Mesodermal cell (in vitro differentiated cells): ENCODE measurements at regions not wholly inside any gene's neighbourhood (a gene's known extent, or its start where the extent isn't known, plus 50 kb on each side); places are given as distances from the start of the nearest gene placed in this dataset.

Experiments used
- H3K27ac ChIP-seq: 2 replicates; pipeline ENCODE4 v1.7.0; 2013; ENCODE audit warnings: mild to moderate bottlenecking, low read depth, low read length, moderate library complexity; ENCODE audit not compliant: severe bottlenecking
- H3K36me3 ChIP-seq: 2 replicates; pipeline ENCODE4 v1.7.1; 2013; ENCODE audit warnings: mild to moderate bottlenecking, low read length, moderate library complexity; ENCODE audit not compliant: control insufficient read depth, insufficient read depth
- H3K4me1 ChIP-seq: one replicate; pipeline ENCODE4 v1.7.1; 2013; ENCODE audit warnings: mild to moderate bottlenecking, low read length; ENCODE audit not compliant: insufficient read depth, control insufficient read depth, poor library complexity, severe bottlenecking
- H3K4me3 ChIP-seq: 2 replicates; pipeline ENCODE4 v1.7.0; 2013; ENCODE audit warnings: low read length, control low read depth, mild to moderate bottlenecking; ENCODE audit not compliant: insufficient read depth, poor library complexity, severe bottlenecking; ENCODE audit errors: extremely low read depth
- H3K9me3 ChIP-seq: 2 replicates; pipeline ENCODE4 v1.7.1; 2013; ENCODE audit warnings: mild to moderate bottlenecking, low read length, moderate library complexity; ENCODE audit not compliant: control insufficient read depth
- WGBS, 2 experiments: methylation state at CpG; one replicate each; pipeline ENCODE4 v1.1.5; 2013; ENCODE audit warnings: missing lambda C conversion rate in 2 of 2; ENCODE audit not compliant: insufficient coverage in 2 of 2; 5-methylcytosine and 5-hydroxymethylcytosine counted together

DNA sequence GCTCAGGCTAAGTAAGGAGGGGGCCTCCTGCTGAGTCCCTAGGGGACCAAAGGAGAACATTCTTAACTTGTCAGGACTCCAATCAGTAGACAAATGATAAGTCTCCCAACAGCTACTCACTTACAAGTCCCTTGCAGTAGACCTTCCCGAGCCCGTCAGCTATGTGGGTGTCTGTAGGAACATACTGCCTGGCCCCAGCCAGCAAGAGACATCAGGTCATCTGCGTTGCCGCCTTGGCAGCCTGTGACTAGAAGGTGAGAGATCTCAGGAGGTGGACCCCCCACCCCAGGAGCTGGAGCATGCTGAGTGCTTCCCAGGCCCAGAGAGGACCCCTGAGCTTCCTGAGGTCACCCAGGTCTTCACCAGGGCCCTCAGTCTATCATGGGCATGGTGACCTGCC is 250.5 kb downstream of the C1orf94 start:
- no peak overlapping the region for H3K27ac ChIP-seq
- no peak overlapping the region for H3K4me3 ChIP-seq
- no peaks in the 10 kb centered on the region for H3K36me3 ChIP-seq
- no peaks in the 10 kb centered on the region for H3K9me3 ChIP-seq
- WGBS, 2 experiments, result 69% methylated on average over 2 of the region's 4 CpGs; no CpG with 5 or more reads in 1 of the 2 experiments
- H3K4me1 ChIP-seq, result no peaks in the 10 kb centered on the region

DNA sequence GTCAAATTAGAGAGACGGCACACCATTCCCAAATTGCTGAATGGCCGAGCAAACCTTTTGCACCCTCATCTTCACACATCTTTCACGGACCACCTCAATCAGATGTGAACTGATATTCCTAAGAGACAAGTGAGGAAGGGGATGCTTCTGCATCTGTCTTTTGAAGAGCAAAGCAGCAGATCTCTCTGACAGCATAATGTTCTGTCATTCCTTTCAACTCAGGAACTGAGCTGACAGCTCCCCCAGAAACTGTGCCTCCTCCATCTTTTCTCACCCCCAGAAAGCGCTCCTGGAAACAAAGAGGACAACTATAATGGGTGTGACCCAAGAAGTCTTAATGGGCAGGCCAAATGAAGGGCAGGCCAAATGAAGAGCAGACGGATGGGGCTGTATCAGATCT is 256.4 kb downstream of the C1orf94 start:
- Histone ChIP-seq H3K36me3 (no peaks in the 10 kb centered on the region), H3K9me3 (no peaks in the 10 kb centered on the region), H3K4me1 (no peaks in the 10 kb centered on the region), H3K27ac (no peak overlapping the region), H3K4me3 (no peak overlapping the region)
- WGBS, 2 experiments, result 83 to 100% methylated on average over 1 to 2 of the region's 5 CpGs

DNA sequence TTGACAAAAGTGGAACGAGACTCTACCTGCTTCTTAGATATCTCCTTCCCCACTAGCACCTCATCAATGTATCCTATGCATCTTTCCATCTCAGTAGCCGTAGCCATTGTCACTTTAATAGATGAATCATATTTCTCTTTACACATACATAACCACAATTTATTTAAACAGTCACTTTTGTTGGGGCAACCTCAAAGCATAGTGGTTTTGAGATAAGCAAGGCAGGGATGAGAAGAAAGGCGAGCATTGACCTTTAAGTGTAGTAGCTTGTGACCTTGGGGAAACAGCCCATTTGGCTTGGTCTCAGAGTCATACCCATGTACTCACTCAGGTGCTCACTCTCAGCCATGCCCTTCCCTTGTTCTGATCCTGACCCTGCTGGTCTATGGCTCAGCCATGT is 260.1 kb downstream of the C1orf94 start:
- WGBS, 2 experiments, result 87 to 90% methylated on average over 2 to 3 of the region's 3 CpGs
- H3K27ac ChIP-seq, result no peak overlapping the region
- no peaks in the 10 kb centered on the region for H3K9me3 ChIP-seq

DNA sequence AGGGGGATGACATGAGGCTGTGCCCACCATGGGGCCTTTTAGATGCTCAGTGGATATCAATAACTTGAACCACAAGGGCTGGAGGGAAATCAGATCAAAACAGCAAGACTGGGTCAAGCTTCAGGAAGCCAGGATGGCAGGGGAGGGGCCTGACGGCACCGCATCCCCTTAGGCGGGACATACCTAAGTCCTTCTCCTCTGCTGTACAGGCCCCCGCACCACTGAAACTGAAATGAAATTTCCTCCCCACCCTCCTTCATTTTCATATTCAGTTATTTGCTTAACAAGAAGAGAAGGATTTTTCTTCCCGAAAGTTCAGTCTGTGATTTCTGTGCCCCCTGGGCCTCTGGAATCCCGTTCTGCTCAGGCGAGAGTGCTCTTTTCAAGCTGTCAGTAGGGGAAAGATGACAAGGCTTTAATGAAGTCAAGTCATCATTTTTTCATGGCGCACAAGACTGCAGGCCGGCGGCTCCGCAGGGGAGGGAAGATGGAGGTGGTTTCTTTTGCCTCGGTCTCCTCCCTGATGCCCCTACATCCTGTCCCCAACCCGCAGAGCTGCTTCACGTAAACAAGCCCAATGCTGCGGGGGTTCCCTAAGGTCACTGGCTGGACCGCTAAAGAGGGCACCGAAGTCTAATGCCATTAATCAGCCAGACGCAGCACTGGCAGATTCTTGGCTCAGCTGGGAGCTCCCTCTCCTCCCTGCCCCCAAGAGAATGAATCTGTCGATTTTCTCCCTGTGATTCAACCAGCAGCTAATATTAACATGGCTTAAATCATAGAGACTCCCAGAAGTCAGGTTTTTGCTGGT is 264.8 kb downstream of the C1orf94 start:
- H3K9me3 ChIP-seq, result no peaks in the 10 kb centered on the region
- WGBS, 2 experiments, result 78 to 86% methylated on average over 13 to 17 of the region's 19 CpGs

More for the DNA sequence above, 260.1 kb downstream of the C1orf94 start:
- Histone ChIP-seq H3K36me3 (no peaks in the 10 kb centered on the region), H3K4me3 (no peak overlapping the region), H3K4me1 (no peaks in the 10 kb centered on the region)

DNA sequence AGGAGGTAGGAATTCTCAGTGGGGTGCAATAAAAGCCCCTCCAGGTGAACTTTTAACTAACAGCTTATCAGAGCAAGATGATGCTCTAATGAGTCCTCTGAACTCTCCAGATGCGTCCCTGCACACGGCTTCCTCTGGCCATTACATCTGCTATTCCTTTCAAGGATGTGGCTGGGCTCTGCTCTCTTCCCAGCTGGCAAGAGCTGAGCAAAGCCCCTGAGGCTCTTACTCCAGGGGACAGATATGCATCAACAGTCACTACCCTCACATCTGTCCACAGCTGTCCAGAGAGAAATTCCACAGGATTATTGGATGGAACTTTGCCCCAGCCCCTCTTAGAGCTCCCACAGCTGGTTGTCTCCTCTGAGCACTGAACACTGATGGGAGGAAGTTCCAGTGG is 267.8 kb downstream of the C1orf94 start:
- H3K4me3 ChIP-seq, result no peak overlapping the region
- H3K9me3 ChIP-seq, result no peaks in the 10 kb centered on the region
- no peak overlapping the region for H3K27ac ChIP-seq
- no peaks in the 10 kb centered on the region for H3K36me3 ChIP-seq
- WGBS, 2 experiments, result 67 to 96% methylated on average over 2 of the region's 2 CpGs
- H3K4me1 ChIP-seq, result no peaks in the 10 kb centered on the region

More for the DNA sequence above, 264.8 kb downstream of the C1orf94 start:
- Histone ChIP-seq H3K4me1 (no peaks in the 10 kb centered on the region), H3K27ac (no peak overlapping the region), H3K36me3 (no peaks in the 10 kb centered on the region), H3K4me3 (no peak overlapping the region)

DNA sequence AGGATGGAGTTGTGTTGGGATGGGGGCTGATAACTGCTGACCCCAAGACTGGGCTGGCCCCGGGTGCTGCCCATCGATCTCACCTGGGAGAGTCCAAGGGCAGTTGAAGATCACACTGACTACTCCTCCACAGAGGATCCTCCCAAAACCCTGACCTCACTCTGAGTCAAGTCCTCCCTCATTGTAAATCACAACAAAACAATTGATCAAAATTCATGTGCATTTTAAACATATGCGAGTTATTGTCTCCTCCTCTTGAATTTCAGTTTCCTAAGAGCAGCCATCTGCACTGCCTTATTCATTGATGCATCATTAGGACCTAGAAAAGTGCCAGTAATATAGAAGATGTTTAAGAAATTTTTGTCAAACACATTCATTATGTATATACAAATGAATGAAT is 273.6 kb downstream of the C1orf94 start:
- Histone ChIP-seq H3K4me1 (no peaks in the 10 kb centered on the region), H3K4me3 (no peak overlapping the region), H3K9me3 (no peaks in the 10 kb centered on the region), H3K36me3 (no peaks in the 10 kb centered on the region), H3K27ac (no peak overlapping the region)
- 73 to 87% methylated on average over 3 of the region's 3 CpGs for whole genome bisulfite sequencing, 2 experiments

DNA sequence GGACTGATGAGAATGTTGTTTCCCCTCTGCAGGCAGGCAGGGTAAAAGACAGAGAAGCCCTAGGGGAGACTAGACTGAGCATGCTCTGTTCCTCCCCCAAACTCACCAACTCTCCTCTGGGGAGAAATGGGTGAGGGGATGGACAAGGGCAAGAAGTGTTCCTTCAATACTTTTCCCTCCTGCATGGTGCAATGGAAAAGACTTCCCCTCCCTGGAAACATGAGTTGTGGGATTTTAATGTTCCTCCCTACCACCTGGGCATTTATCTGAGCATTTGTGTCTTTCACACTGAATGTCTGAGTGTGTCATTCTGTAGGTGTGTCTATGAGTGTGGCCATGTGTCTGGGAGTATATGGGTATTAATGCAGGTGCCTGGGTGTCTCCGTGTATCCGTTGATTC is 275.7 kb downstream of the C1orf94 start:
- no peaks in the 10 kb centered on the region for H3K9me3 ChIP-seq
- H3K4me1 ChIP-seq, result no peaks in the 10 kb centered on the region
- no peak overlapping the region for H3K4me3 ChIP-seq
- H3K27ac ChIP-seq, result no peak overlapping the region
- H3K36me3 ChIP-seq, result no peaks in the 10 kb centered on the region
- 100% methylated on average over 2 of the region's 2 CpGs for WGBS, 2 experiments

DNA sequence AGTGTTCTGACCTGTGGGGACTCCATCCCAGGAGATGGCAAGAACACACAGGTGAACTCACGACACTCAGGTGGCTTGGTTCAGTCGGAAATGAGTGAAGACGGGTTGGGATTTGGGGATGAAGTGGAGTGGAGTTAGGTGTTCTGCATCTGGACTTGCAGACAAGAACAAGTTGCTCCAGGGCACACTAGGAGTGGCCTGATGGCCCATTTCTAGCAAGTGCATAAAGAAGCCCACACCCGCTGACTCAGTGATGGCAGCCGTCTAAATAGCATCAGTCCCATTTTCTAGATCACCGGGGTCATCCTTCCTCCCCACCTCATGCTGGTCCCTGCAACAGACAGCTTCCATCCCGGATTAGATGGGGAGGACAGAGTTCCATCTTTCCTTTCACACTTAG is 278.4 kb downstream of the C1orf94 start:
- WGBS, 2 experiments, result 90 to 94% methylated on average over 5 to 6 of the region's 7 CpGs
- Histone ChIP-seq H3K36me3 (no peaks in the 10 kb centered on the region), H3K4me1 (no peaks in the 10 kb centered on the region), H3K27ac (no peak overlapping the region), H3K4me3 (no peak overlapping the region), H3K9me3 (no peaks in the 10 kb centered on the region)

DNA sequence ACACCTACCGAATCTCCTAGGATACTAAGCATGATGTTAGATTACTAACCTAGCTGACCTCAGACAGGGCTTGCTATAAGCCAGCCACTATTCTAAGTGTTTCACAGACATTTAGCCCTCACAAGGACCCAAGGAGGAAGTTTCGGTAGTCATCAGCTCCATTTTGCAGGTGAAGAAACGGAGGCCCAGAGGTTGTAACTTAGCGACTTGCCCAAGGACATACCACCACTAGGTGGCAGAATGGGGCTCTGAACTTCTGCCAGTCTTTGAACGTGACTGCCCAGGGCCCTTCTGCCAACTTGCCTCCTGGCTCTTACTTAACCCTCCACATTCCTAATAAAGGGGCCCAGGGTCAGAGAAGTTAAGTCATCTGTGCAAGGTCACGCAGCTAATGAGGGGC is 283.5 kb downstream of the C1orf94 start:
- H3K4me3 ChIP-seq, result no peak overlapping the region
- WGBS, 2 experiments, result 59 to 77% methylated on average over 5 of the region's 6 CpGs
- no peaks in the 10 kb centered on the region for H3K36me3 ChIP-seq
- H3K27ac ChIP-seq, result no peak overlapping the region
- H3K9me3 ChIP-seq, result no peaks in the 10 kb centered on the region
- no peaks in the 10 kb centered on the region for H3K4me1 ChIP-seq

DNA sequence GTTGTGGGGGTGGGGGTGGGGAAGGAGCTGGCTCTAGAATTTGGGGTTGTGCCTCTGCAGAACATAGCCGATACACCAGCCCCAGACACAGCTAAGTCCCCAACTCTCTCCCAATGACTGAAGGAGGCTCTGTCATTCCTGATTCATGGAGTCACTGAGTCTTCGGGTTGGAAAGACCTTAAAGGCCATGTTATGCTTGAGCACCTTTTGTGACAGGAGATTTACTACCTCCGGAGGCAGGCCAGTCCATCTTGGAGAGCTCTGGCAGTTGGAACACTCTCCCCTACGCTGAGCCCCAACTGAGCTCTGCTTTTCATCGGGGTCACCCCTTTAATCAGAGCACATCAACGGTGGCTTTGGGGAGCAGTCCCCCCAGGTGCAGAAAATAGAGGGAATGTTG is 284.4 kb upstream of the GJB5 start:
- Histone ChIP-seq H3K27ac (no peak overlapping the region), H3K36me3 (no peaks in the 10 kb centered on the region), H3K4me3 (no peak overlapping the region), H3K4me1 (peaks cover 3% of the 10 kb centered on the region), H3K9me3 (no peaks in the 10 kb centered on the region)
- 70 to 88% methylated on average over 3 to 4 of the region's 6 CpGs for WGBS, 2 experiments

DNA sequence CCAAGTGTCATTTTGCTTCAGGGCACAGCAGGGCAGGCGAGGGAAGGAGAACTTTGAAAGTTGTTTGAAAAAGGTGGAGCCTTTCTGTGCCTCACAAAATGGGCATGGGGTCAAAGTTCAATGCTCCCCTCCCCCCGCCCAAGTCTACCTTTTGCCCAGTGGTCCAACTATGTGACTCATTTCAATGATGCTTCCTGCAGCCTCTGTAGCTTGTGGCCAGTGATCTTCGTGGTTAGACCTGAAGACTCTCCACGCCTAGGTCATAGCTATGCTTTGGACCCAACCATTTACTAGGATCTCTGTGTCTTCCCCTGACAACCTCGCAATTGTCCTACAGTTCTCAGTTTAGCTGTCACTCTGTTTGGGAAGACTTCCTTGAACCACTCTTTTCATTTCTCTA is 280.3 kb upstream of the GJB5 start:
- no peaks in the 10 kb centered on the region for H3K9me3 ChIP-seq
- WGBS, 2 experiments, result 89 to 90% methylated on average over 4 to 5 of the region's 5 CpGs
- no peaks in the 10 kb centered on the region for H3K36me3 ChIP-seq
- no peak overlapping the region for H3K27ac ChIP-seq
- no peak overlapping the region for H3K4me3 ChIP-seq
- peaks cover 3% of the 10 kb centered on the region for H3K4me1 ChIP-seq
